ENCODE measurements at regions not wholly inside any gene's neighbourhood (a gene's known extent, or its start where the extent isn't known, plus 50 kb on each side); places are given as distances from the start of the nearest gene placed in this dataset.

DNA sequence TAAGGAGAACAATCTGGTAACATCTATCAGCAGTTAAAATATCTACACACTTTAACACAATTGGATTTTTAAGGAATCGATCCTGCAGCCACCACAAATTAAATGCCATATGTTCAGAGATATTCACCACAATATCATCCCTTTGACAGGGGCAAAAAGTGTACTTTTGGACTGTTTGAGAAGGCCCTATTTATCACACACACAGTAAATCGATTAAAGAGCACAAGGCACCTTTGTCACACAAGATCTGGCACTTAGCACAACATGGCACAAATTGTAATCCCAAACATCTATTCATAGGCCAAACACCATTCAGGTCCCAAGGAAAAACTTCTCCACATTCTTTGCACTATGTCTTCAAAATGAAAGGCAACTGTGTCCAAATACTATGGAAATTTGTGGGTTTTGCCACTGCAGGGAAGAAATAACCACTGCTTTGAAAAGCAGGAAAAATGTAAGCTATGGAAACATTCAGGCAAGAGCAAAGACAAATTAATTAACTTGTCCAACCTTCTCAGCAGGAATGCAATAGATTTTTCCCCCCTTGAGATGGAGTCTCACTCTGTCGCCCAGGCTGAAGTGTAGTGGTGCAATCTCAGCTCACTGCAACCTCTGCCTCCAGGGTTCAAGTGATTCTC, 282.5 kb upstream of the TMPO start:
- TF ChIP-seq, protein P1, sequence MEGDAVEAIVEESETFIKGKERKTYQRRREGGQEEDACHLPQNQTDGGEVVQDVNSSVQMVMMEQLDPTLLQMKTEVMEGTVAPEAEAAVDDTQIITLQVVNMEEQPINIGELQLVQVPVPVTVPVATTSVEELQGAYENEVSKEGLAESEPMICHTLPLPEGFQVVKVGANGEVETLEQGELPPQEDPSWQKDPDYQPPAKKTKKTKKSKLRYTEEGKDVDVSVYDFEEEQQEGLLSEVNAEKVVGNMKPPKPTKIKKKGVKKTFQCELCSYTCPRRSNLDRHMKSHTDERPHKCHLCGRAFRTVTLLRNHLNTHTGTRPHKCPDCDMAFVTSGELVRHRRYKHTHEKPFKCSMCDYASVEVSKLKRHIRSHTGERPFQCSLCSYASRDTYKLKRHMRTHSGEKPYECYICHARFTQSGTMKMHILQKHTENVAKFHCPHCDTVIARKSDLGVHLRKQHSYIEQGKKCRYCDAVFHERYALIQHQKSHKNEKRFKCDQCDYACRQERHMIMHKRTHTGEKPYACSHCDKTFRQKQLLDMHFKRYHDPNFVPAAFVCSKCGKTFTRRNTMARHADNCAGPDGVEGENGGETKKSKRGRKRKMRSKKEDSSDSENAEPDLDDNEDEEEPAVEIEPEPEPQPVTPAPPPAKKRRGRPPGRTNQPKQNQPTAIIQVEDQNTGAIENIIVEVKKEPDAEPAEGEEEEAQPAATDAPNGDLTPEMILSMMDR (IDR thresholded peaks at IDR 0.05): no peak
- TF ChIP-seq POLR2AphosphoS5 (IDR thresholded peaks at IDR 0.05; ENCODE audit: low read depth, low read length): no peak
- no peak for TF ChIP-seq SMC3 (IDR thresholded peaks at IDR 0.05; ENCODE audit: low read depth, low read length)
- TF ChIP-seq, protein P2, sequence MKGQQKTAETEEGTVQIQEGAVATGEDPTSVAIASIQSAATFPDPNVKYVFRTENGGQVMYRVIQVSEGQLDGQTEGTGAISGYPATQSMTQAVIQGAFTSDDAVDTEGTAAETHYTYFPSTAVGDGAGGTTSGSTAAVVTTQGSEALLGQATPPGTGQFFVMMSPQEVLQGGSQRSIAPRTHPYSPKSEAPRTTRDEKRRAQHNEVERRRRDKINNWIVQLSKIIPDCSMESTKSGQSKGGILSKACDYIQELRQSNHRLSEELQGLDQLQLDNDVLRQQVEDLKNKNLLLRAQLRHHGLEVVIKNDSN (IDR thresholded peaks at IDR 0.05; ENCODE audit: borderline replicate concordance, low read depth): no peak
- TF ChIP-seq, protein P3, sequence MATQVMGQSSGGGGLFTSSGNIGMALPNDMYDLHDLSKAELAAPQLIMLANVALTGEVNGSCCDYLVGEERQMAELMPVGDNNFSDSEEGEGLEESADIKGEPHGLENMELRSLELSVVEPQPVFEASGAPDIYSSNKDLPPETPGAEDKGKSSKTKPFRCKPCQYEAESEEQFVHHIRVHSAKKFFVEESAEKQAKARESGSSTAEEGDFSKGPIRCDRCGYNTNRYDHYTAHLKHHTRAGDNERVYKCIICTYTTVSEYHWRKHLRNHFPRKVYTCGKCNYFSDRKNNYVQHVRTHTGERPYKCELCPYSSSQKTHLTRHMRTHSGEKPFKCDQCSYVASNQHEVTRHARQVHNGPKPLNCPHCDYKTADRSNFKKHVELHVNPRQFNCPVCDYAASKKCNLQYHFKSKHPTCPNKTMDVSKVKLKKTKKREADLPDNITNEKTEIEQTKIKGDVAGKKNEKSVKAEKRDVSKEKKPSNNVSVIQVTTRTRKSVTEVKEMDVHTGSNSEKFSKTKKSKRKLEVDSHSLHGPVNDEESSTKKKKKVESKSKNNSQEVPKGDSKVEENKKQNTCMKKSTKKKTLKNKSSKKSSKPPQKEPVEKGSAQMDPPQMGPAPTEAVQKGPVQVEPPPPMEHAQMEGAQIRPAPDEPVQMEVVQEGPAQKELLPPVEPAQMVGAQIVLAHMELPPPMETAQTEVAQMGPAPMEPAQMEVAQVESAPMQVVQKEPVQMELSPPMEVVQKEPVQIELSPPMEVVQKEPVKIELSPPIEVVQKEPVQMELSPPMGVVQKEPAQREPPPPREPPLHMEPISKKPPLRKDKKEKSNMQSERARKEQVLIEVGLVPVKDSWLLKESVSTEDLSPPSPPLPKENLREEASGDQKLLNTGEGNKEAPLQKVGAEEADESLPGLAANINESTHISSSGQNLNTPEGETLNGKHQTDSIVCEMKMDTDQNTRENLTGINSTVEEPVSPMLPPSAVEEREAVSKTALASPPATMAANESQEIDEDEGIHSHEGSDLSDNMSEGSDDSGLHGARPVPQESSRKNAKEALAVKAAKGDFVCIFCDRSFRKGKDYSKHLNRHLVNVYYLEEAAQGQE (IDR thresholded peaks at IDR 0.05; ENCODE audit: low read depth, low read length): no peak
- TF ChIP-seq CHD2 (IDR thresholded peaks at IDR 0.05; ENCODE audit: low read length, partially characterized antibody): no peak
- no peak for TF ChIP-seq RAD21 (IDR thresholded peaks at IDR 0.05; ENCODE audit: low read length)
- no peak for TF ChIP-seq NFIC (IDR thresholded peaks at IDR 0.05; ENCODE audit: borderline replicate concordance)
- no peak for TF ChIP-seq GATA2 (CRISPR knock-in tag; IDR thresholded peaks at IDR 0.05)
- TF ChIP-seq EP300 (IDR thresholded peaks at IDR 0.05; ENCODE audit: borderline replicate concordance in 1 of 2, low read depth in 1 of 2, low read length in 1 of 2): no peak
- no peak for TF ChIP-seq RFX5 (IDR thresholded peaks at IDR 0.05; ENCODE audit: low read length)
- no peak for TF ChIP-seq SIN3A (IDR thresholded peaks at IDR 0.05; ENCODE audit: borderline replicate concordance, low read depth, low read length)

Measured in SK-N-SH (cell line).